SU-DHL-6 (cell line): ENCODE measurements at regions not wholly inside any gene's neighbourhood (a gene's known extent, or its start where the extent isn't known, plus 50 kb on each side); places are given as distances from the start of the nearest gene placed in this dataset.

ENCODE experiments used
- CTCF ChIP-seq: fragments of 200-600 bp; sonication (generic); IDR thresholded peaks from one replicate; pipeline ENCODE4 v1.5.1; 2017; ENCODE audit warnings: antibody characterized with exemption, mild to moderate bottlenecking, low read length, moderate library complexity; ENCODE audit not compliant: insufficient read depth, poor library complexity, severe bottlenecking
- EZH2phosphoT487 ChIP-seq: fragments of 200-600 bp; sonication (generic), shearing (Covaris generic); conservative IDR thresholded peaks from 2 replicates; pipeline ENCODE4 v1.6.1; 2018; ENCODE audit warnings: mild to moderate bottlenecking, antibody characterized with exemption, low read length, moderate library complexity, mixed read lengths

- no peak for TF ChIP-seq CTCF
- TF ChIP-seq EZH2phosphoT487: no peak
Measured at GRCh38 chr3:189430166-189430565, 201.0 kb upstream of the TP63 start.
